ENCODE measurements at regions not wholly inside any gene's neighbourhood (a gene's known extent, or its start where the extent isn't known, plus 50 kb on each side); places are given as distances from the start of the nearest gene placed in this dataset.

GRCh38 chr3:147956615-147957014 lies 547.5 kb downstream of the ZIC1 start:
- ChIA-PET POLR2A (ENCODE audit: low non-redundant PET) (no interaction called here), CTCF (interaction anchor here (0.7 kb wide), 1 partner anchor 75 kb away, joined by 3 read pairs; no protein-coding TSS in a partner anchor)
- DNase-seq (ENCODE audit: low spot score) = no peak
- TF ChIP-seq CTCF (conservative IDR thresholded peaks at IDR 0.05; ENCODE audit: low read depth) = no peak
- no peak overlapping the region for H3K27ac ChIP-seq

- no peak overlapping the region for H3K27ac ChIP-seq
- CTCF ChIA-PET = no interaction called here
- DNase-seq (ENCODE audit: low spot score) = no peak
- POLR2A ChIA-PET (ENCODE audit: low non-redundant PET) = no interaction called here
- TF ChIP-seq CTCF (conservative IDR thresholded peaks at IDR 0.05; ENCODE audit: low read depth) = no peak
Observed at GRCh38 chr3:147958754-147959153, 549.6 kb downstream of the ZIC1 start.

GRCh38 chr3:147960786-147961185 lies 551.6 kb downstream of the ZIC1 start:
- ChIA-PET POLR2A (ENCODE audit: low non-redundant PET) (no interaction called here), CTCF (no interaction called here)
- TF ChIP-seq CTCF (conservative IDR thresholded peaks at IDR 0.05; ENCODE audit: low read depth) = no peak
- H3K27ac ChIP-seq = no peak overlapping the region
- no peak for DNase-seq (ENCODE audit: low spot score)

- TF ChIP-seq CTCF (conservative IDR thresholded peaks at IDR 0.05; ENCODE audit: low read depth) = no peak
- ChIA-PET CTCF (no interaction called here), POLR2A (ENCODE audit: low non-redundant PET) (no interaction called here)
- no peak overlapping the region for H3K27ac ChIP-seq
- no peak for DNase-seq (ENCODE audit: low spot score)
Observed at GRCh38 chr3:147962408-147963164, 553.4 kb downstream of the ZIC1 start.

GRCh38 chr3:147963711-147964110 lies 554.5 kb downstream of the ZIC1 start:
- CTCF ChIA-PET = no interaction called here
- POLR2A ChIA-PET (ENCODE audit: low non-redundant PET) = no interaction called here
- H3K27ac ChIP-seq = no peak overlapping the region
- TF ChIP-seq CTCF (conservative IDR thresholded peaks at IDR 0.05; ENCODE audit: low read depth) = no peak
- DNase-seq (ENCODE audit: low spot score) = no peak

GRCh38 chr3:147975165-147975564 lies 566.0 kb downstream of the ZIC1 start:
- POLR2A ChIA-PET (ENCODE audit: low non-redundant PET) = no interaction called here
- no peak for TF ChIP-seq CTCF (conservative IDR thresholded peaks at IDR 0.05; ENCODE audit: low read depth)
- CTCF ChIA-PET = interaction anchor here (0.6 kb wide), 1 partner anchor 335 kb away, joined by 3 read pairs; no protein-coding TSS in a partner anchor

More at GRCh38 chr3:147975165-147975564, 566.0 kb downstream of the ZIC1 start:
- H3K27ac ChIP-seq = no peak overlapping the region
- no peak for DNase-seq (ENCODE audit: low spot score)

Data from RWPE1 (cell line).